K562 (cell line): ENCODE measurements at regions not wholly inside any gene's neighbourhood (a gene's known extent, or its start where the extent isn't known, plus 50 kb on each side); places are given as distances from the start of the nearest gene placed in this dataset.

ENCODE experiments used
- ATAC-seq: fragments of 200-7000 bp; cut with Tn5 transposase; 3 replicates; pipeline ENCODE4 v1.9.1; 2020; ENCODE audit warnings: moderate library complexity
- BruUV-seq: library from RNA; stranded (reverse); fragments of 400-500 nt; replicated peaks from 2 replicates; lab custom pipeline; 2021; lab: Mats Ljungman, UMichigan
- CTCF ChIA-PET: fragments of 300-600 bp; formaldehyde crosslinking; extraction: SDS; loops from one replicate; lab custom pipeline; 2021; ENCODE audit warnings: low intra/inter-chr PET ratio; lab: Yijun Ruan, JAX
- POLR2A ChIA-PET: fragments of 300-600, 350-650 bp; sonication (Branson Sonifier 250); formaldehyde crosslinking; extraction: SDS; loops from one replicate; lab custom pipeline; 2021; ENCODE audit warnings: antibody characterized with exemption, inconsistent platforms; lab: Yijun Ruan, JAX
- DNase-seq, 4 experiments: peaks; one replicate each; pipeline versions ENCODE4 v3.0.0 to v3.0.0-alpha.2; 2011 to 2018; ENCODE audit warnings: low spot score in 3 of 4, mixed read lengths in 3 of 4; ENCODE audit errors: extremely low read depth in 1 of 4
- FAIRE-seq: peaks from 2 replicates; lab custom pipeline; 2011; peaks lifted over from hg19 to GRCh38; lab: Jason Lieb, UNC
- H2AFZ ChIP-seq: 2 replicates; pipeline ENCODE4 v1.6.0; 2011; ENCODE audit warnings: low read depth, low read length, control low read depth, inconsistent platforms
- H3K27ac ChIP-seq: fragments of 200-600 bp; 3 replicates; pipeline ENCODE4 v1.8.0; 2011; ENCODE audit warnings: low read depth, mild to moderate bottlenecking, control low read depth, inconsistent platforms, low read length, moderate library complexity, mixed read lengths; ENCODE audit errors: extremely low read depth
- H3K27me3 ChIP-seq, 2 experiments: fragments of 300-600 bp in 1 of 2; 2 replicates in 1 of 2; 3 replicates in 1 of 2; pipeline versions ENCODE4 v1.6.0 to v1.8.0; 2011; ENCODE audit warnings: inconsistent platforms in 2 of 2, low read length in 2 of 2, mild to moderate bottlenecking in 1 of 2, mixed read lengths in 1 of 2, moderate library complexity in 1 of 2; ENCODE audit not compliant: control insufficient read depth in 2 of 2, insufficient read depth in 2 of 2
- H3K36me3 ChIP-seq: fragments of 300-600 bp; 3 replicates; pipeline ENCODE4 v1.8.0; 2011; ENCODE audit warnings: mild to moderate bottlenecking, low read length, inconsistent platforms; ENCODE audit not compliant: control insufficient read depth, insufficient read depth
- H3K4me1 ChIP-seq, 2 experiments: fragments of 200-600 bp in 1 of 2; replicated peaks in 1 of 2; 2 replicates in 1 of 2; 3 replicates in 1 of 2; pipeline versions ENCODE4 v1.5.1 to v1.8.0; 2011; ENCODE audit warnings: inconsistent platforms in 2 of 2, low read length in 2 of 2, mild to moderate bottlenecking in 1 of 2, mixed read lengths in 1 of 2, moderate library complexity in 1 of 2; ENCODE audit not compliant: control insufficient read depth in 2 of 2, insufficient read depth in 2 of 2
- H3K4me2 ChIP-seq: 2 replicates; pipeline ENCODE4 v1.6.1; 2011; ENCODE audit warnings: low read length, control low read depth, inconsistent platforms, mixed read lengths; ENCODE audit not compliant: insufficient read depth
- H3K4me3 ChIP-seq: fragments of 200-600 bp; sonication (generic), shearing (Covaris generic); 2 replicates; pipeline ENCODE4 v1.5.1; 2016; ENCODE audit warnings: control low read depth, inconsistent platforms
- H3K79me2 ChIP-seq: fragments of 200-600 bp; 3 replicates; pipeline ENCODE4 v1.8.0; 2011; ENCODE audit warnings: low read length, inconsistent platforms; ENCODE audit not compliant: control insufficient read depth, insufficient read depth
- H3K9ac ChIP-seq, 2 experiments: 2 replicates each; pipeline versions ENCODE4 v1.6.0 to v1.6.1; 2011; ENCODE audit warnings: low read depth in 2 of 2, low read length in 2 of 2, control low read depth in 1 of 2, inconsistent platforms in 1 of 2, mild to moderate bottlenecking in 1 of 2, mixed read lengths in 1 of 2; ENCODE audit not compliant: insufficient read depth in 1 of 2
- H3K9me1 ChIP-seq: one replicate; pipeline ENCODE4 v1.6.0; 2011; ENCODE audit warnings: inconsistent platforms, mild to moderate bottlenecking, low read length, moderate library complexity; ENCODE audit not compliant: control insufficient read depth, insufficient read depth
- H3K9me3 ChIP-seq: replicated peaks from 2 replicates; pipeline ENCODE4 v1.5.1; 2011; ENCODE audit warnings: low read depth, low read length, inconsistent platforms; ENCODE audit not compliant: control insufficient read depth, insufficient read depth
- H4K20me1 ChIP-seq: replicated peaks from 2 replicates; pipeline ENCODE4 v1.6.1; 2011; ENCODE audit warnings: low read length, inconsistent platforms, mixed read lengths; ENCODE audit not compliant: control insufficient read depth, insufficient read depth
- ASH1L ChIP-seq: fragments of 450-650 bp; IDR thresholded peaks from 2 replicates; pipeline ENCODE4 v1.6.1; 2018; ENCODE audit warnings: borderline replicate concordance, mild to moderate bottlenecking, low read depth; ENCODE audit not compliant: partially characterized antibody
- FIP1L1 ChIP-seq: fragments of 200-400 bp; formaldehyde crosslinking; IDR thresholded peaks from 2 replicates; pipeline ENCODE4 v1.6.1; 2018; ENCODE audit warnings: mild to moderate bottlenecking, low read depth, low read length; ENCODE audit not compliant: poor library complexity, severe bottlenecking
- XRCC5 ChIP-seq: fragments of 200-400 bp; formaldehyde crosslinking; IDR thresholded peaks from 2 replicates; pipeline ENCODE4 v1.6.1; 2017; ENCODE audit warnings: low read depth, mild to moderate bottlenecking, low read length
- ZNF133 ChIP-seq: fragments of 250-450 bp; sonication (Bioruptor Pico); IDR thresholded peaks from 2 replicates; pipeline ENCODE4 v1.4.0; 2020; ENCODE audit warnings: mild to moderate bottlenecking
- ZNF354B ChIP-seq: fragments of 250-450 bp; sonication (Bioruptor Pico); IDR thresholded peaks from 2 replicates; pipeline ENCODE4 v1.4.0; 2020
- ZNF445 ChIP-seq: fragments of 250-450 bp; sonication (Bioruptor Pico); IDR thresholded peaks from 2 replicates; pipeline ENCODE4 v1.4.0; 2020; ENCODE audit warnings: low read depth, mild to moderate bottlenecking, moderate library complexity
- WGBS: fragments of 100-300 bp; shearing (Covaris generic); methylation state at CpG from one replicate; pipeline ENCODE4 v1.1.6; 2016; ENCODE audit warnings: low coverage, mixed read lengths; ENCODE audit not compliant: insufficient coverage; ENCODE audit errors: missing lambda C conversion rate; 5-methylcytosine and 5-hydroxymethylcytosine counted together
- in situ Hi-C: fragments of 300-500 bp; cut with MboI; formaldehyde crosslinking; loops from 4 replicates; pipeline ENCODE4 v1.15.0; 2018; ENCODE audit warnings: inconsistent platforms, mixed read lengths
- intact Hi-C: fragments of 100-400 bp; cut with micrococcal nuclease; formaldehyde crosslinking; loops from 2 replicates; pipeline ENCODE4 v1.14.2; 2022
- TF ChIP-seq, protein P1 (sequence below): IDR thresholded peaks from 2 replicates; pipeline ENCODE4 v1.6.1; 2012; ENCODE audit warnings: low read depth, low read length, improper control_type of control experiment, borderline replicate concordance
- TF ChIP-seq, protein P2 (sequence below): fragments of 250-450 bp; sonication (Bioruptor Pico); IDR thresholded peaks from 2 replicates; pipeline ENCODE4 v1.8.0; 2022; ENCODE audit warnings: inconsistent platforms, mild to moderate bottlenecking, moderate library complexity, borderline replicate concordance
- TF ChIP-seq, protein P3 (sequence below): sonication (generic); formaldehyde crosslinking; IDR thresholded peaks from 2 replicates; pipeline ENCODE4 v1.9.0; 2022; ENCODE audit warnings: mild to moderate bottlenecking, missing genetic modification reagents
- TF ChIP-seq, protein P4 (sequence below): IDR thresholded peaks from 2 replicates; pipeline ENCODE4 v1.6.1; 2011; ENCODE audit warnings: borderline replicate concordance, low read depth, mild to moderate bottlenecking, moderate library complexity, low read length; ENCODE audit not compliant: insufficient read depth, poor library complexity, severe bottlenecking

DNA sequence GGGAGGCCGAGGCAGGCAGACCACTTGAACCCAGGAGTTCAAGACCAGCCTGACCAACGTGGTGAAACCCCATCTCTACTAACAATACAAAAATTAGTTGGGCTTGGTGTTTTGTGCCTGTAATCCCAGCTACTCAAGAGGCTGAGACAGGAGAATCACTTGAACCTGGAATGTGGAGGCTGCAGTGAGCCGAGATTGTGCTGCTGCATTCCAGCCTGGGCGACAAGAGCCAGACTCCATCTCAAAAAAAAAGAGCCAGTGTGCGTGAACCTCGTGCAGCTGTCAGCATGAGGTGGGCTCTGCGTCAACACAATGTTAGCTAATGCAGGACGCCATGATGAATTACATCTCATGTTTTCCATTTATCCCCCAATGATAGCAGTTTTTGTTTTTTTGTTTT lies 110.7 kb upstream of the SLC45A1 start (continued):
- TF ChIP-seq, protein P1, sequence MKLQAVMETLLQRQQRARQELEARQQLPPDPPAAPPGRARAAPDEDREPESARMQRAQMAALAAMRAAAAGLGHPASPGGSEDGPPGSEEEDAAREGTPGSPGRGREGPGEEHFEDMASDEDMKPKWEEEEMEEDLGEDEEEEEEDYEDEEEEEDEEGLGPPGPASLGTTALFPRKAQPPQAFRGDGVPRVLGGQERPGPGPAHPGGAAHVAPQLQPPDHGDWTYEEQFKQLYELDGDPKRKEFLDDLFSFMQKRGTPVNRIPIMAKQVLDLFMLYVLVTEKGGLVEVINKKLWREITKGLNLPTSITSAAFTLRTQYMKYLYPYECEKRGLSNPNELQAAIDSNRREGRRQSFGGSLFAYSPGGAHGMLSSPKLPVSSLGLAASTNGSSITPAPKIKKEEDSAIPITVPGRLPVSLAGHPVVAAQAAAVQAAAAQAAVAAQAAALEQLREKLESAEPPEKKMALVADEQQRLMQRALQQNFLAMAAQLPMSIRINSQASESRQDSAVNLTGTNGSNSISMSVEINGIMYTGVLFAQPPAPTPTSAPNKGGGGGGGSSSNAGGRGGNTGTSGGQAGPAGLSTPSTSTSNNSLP, result no peak
- TF ChIP-seq, all 486 proteins: peak for 0

DNA sequence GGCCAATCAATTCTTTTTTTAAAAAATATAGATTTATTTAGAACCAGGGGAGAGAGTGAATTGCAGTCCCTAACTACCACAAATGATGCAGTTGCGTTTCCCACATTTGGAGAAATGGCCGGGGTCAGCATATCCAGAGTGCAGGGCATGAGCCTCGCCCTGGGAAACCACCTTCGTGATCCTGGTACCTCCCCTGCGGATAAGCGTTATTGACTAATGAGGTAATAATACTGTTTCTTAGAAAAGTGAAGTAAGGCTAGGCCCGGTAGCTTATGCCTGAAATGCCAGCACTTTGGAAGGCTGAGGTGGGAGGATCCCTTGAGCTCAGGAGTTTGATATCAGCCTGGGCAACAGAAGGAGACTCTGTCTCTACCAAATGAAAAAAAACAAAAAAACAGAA lies 111.5 kb upstream of the SLC45A1 start:
- no peak overlapping the region for H3K4me3 ChIP-seq
- TF ChIP-seq, protein P2, sequence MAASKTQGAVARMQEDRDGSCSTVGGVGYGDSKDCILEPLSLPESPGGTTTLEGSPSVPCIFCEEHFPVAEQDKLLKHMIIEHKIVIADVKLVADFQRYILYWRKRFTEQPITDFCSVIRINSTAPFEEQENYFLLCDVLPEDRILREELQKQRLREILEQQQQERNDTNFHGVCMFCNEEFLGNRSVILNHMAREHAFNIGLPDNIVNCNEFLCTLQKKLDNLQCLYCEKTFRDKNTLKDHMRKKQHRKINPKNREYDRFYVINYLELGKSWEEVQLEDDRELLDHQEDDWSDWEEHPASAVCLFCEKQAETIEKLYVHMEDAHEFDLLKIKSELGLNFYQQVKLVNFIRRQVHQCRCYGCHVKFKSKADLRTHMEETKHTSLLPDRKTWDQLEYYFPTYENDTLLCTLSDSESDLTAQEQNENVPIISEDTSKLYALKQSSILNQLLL (CRISPR knock-in tag), result no peak
- TF ChIP-seq XRCC5 (no peak), FIP1L1 (no peak), ZNF133 (CRISPR knock-in tag) (no peak), ZNF445 (no peak), ASH1L (no peak), ZNF354B (no peak)
- TF ChIP-seq, protein P3, sequence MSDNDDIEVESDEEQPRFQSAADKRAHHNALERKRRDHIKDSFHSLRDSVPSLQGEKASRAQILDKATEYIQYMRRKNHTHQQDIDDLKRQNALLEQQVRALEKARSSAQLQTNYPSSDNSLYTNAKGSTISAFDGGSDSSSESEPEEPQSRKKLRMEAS (CRISPR knock-in tag), result no peak
- TF ChIP-seq, protein P4, sequence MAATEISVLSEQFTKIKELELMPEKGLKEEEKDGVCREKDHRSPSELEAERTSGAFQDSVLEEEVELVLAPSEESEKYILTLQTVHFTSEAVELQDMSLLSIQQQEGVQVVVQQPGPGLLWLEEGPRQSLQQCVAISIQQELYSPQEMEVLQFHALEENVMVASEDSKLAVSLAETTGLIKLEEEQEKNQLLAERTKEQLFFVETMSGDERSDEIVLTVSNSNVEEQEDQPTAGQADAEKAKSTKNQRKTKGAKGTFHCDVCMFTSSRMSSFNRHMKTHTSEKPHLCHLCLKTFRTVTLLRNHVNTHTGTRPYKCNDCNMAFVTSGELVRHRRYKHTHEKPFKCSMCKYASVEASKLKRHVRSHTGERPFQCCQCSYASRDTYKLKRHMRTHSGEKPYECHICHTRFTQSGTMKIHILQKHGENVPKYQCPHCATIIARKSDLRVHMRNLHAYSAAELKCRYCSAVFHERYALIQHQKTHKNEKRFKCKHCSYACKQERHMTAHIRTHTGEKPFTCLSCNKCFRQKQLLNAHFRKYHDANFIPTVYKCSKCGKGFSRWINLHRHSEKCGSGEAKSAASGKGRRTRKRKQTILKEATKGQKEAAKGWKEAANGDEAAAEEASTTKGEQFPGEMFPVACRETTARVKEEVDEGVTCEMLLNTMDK, result no peak
- TF ChIP-seq, all 486 proteins: peak for 0
- WGBS, result 57% methylated on average over 7 of the region's 7 CpGs
- CTCF ChIA-PET, result no interaction called here
- H3K27ac ChIP-seq, result no peak overlapping the region
- H3K4me2 ChIP-seq, result no peak overlapping the region
- FAIRE-seq (no peak), DNase-seq (no peak), ATAC-seq (no peak)
- no peak overlapping the region for H2AFZ ChIP-seq
- H3K4me1 ChIP-seq, result peaks cover 5 to 14% of the 10 kb centered on the region in 2 experiments; a peak in 3 of 5 replicates
- intact Hi-C loops, result no loop called here
- no TSS peak for BruUV-seq
- in situ Hi-C loops, result no loop called here
- H3K9ac ChIP-seq, result no peak overlapping the region
- no peaks in the 10 kb centered on the region for H3K9me1 ChIP-seq
- POLR2A ChIA-PET, result no interaction called here
- H3K36me3 ChIP-seq, result no peaks in the 10 kb centered on the region
- H3K27me3 ChIP-seq, result peaks cover 6 to 46% of the 10 kb centered on the region in 2 experiments; a peak in 3 of 5 replicates
- H3K9me3 ChIP-seq, result no peaks in the 10 kb centered on the region
- H3K79me2 ChIP-seq, result no peaks in the 10 kb centered on the region
- H4K20me1 ChIP-seq, result no peaks in the 10 kb centered on the region
